DND-41 (cell line): ENCODE measurements at regions not wholly inside any gene's neighbourhood (a gene's known extent, or its start where the extent isn't known, plus 50 kb on each side); places are given as distances from the start of the nearest gene placed in this dataset.

Experiments used
- EZH2 ChIP-seq: IDR thresholded peaks from 3 replicates; pipeline ENCODE4 v1.6.1; 2012; ENCODE audit warnings: borderline replicate concordance, low read depth, mild to moderate bottlenecking, moderate library complexity, low read length, inconsistent platforms; ENCODE audit not compliant: severe bottlenecking
- TF ChIP-seq, protein P1 (sequence below): IDR thresholded peaks from 2 replicates; pipeline ENCODE4 v1.5.1; 2012; ENCODE audit warnings: borderline replicate concordance, low read length, moderate library complexity, mild to moderate bottlenecking; ENCODE audit not compliant: poor library complexity, severe bottlenecking; ENCODE audit errors: extremely low read depth

DNA sequence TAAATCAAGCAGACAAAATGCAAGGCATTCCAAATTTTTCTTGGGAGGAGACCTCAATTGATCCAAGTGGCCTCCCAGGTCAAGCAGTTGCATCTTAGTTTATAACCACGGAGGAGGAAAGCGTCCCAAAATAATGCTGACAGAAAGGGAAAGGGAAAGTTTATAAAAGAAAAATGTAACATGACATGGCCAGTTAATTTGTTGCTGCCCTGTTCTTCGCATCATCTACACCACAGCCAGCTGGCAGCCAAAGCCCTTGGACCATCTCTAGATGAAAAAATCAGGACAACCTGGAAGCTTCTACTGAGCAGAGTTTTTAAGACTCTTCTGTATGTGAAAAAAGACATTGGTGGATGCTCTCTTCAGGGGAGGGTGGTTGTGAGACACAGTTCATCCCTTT is 128.8 kb upstream of the FBXL7 start:
- TF ChIP-seq, protein P1, sequence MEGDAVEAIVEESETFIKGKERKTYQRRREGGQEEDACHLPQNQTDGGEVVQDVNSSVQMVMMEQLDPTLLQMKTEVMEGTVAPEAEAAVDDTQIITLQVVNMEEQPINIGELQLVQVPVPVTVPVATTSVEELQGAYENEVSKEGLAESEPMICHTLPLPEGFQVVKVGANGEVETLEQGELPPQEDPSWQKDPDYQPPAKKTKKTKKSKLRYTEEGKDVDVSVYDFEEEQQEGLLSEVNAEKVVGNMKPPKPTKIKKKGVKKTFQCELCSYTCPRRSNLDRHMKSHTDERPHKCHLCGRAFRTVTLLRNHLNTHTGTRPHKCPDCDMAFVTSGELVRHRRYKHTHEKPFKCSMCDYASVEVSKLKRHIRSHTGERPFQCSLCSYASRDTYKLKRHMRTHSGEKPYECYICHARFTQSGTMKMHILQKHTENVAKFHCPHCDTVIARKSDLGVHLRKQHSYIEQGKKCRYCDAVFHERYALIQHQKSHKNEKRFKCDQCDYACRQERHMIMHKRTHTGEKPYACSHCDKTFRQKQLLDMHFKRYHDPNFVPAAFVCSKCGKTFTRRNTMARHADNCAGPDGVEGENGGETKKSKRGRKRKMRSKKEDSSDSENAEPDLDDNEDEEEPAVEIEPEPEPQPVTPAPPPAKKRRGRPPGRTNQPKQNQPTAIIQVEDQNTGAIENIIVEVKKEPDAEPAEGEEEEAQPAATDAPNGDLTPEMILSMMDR = no peak
- no peak for TF ChIP-seq EZH2
